ENCODE measurements at regions not wholly inside any gene's neighbourhood (a gene's known extent, or its start where the extent isn't known, plus 50 kb on each side); places are given as distances from the start of the nearest gene placed in this dataset.
"Not testable (repeated sequence)": the region's sequence is repeated elsewhere in the genome, so short reads cannot be mapped to it uniquely, and the experiment has no call there.

DNA sequence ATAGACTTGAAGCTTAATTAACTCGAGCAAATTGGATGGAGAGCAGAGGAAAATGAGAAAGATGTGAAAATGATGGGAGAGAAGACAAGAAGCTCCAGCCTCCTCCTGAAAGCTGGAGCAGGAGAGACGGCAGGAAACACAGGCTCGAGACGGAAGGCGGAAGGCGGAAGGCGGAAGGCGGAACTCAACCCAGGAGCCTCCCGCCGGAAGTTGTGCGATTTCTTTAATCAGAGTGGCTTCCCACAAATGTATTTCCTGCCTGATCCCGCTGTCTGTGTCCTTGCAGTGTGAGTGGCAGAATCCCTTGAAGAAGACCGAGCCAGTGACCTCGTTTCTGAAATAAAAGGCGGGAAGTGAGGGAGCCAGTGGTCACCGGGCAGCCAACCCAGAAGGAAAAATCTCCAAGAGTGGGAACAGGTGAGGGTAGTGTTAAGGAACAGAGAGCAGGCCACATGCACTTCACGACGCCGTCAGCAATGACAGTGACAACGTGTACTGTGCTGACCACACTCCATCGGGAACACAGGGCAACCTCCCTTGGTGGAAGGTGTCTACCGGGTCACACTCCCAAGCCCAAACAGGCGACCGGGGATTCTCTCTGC lies 117.0 kb upstream of the RNF32 start:
- Histone ChIP-seq H3K4me3 (ENCODE audit: low read length in 2 of 2) (no peak overlapping the region), H3K9me3 (ENCODE audit: control insufficient read depth in 1 of 2, low read length in 2 of 2) (no peaks in the 10 kb centered on the region), H3K36me3 (ENCODE audit: insufficient read depth, low read length) (no peaks in the 10 kb centered on the region), H3K4me1 (ENCODE audit: insufficient read depth, low read length) (no peaks in the 10 kb centered on the region), H3K27me3 (ENCODE audit: insufficient read depth, low read length) (no peaks in the 10 kb centered on the region), H3K27ac (ENCODE audit: low read depth, low read length) (no peak overlapping the region)
- DNase-seq: no peak
- no peaks in the 10 kb centered on the region for H3K36me3 Mint-ChIP-seq
- H3K27ac Mint-ChIP-seq: no peak overlapping the region
- intact Hi-C loops (cut with micrococcal nuclease): no loop called here
- no peaks in the 10 kb centered on the region for H3K9me3 Mint-ChIP-seq
- CTCF ChIA-PET (ENCODE audit: partially characterized antibody): no interaction called here
- POLR2A ChIA-PET (ENCODE audit: partially characterized antibody): no interaction called here
- H3K27me3 Mint-ChIP-seq: peaks cover 6 to 12% of the 10 kb centered on the region in 2 donors
- no peak overlapping the region for H3K4me3 Mint-ChIP-seq
- H3K4me1 Mint-ChIP-seq: no peaks in the 10 kb centered on the region

DNA sequence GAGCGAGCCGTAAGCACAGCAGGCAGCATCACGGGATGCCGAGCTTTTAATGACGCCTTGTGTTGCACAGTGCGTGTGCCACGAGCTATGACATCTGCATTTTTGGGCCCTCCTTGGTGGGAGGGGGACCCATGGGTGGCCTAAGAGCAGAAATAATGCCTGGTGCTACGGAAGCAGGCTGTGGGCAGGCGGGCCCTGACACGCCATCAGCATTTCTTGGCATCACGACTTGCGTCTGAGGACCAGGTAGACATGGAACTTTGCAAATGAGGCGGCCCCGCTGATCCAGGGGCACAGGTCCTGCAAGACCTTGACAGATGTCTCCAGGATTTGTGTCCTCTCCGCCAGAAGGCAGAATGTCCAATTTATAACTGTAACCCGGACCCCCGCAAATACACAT lies 117.8 kb upstream of the RNF32 start:
- Mint-ChIP-seq H3K9me3 (no peaks in the 10 kb centered on the region), H3K36me3 (no peaks in the 10 kb centered on the region), H3K27me3 (peaks cover 6 to 12% of the 10 kb centered on the region in 2 donors), H3K27ac (no peak overlapping the region), H3K4me3 (no peak overlapping the region), H3K4me1 (no peaks in the 10 kb centered on the region)
- Histone ChIP-seq H3K9me3 (ENCODE audit: control insufficient read depth in 1 of 2, low read length in 2 of 2) (no peaks in the 10 kb centered on the region), H3K27ac (ENCODE audit: low read depth, low read length) (no peak overlapping the region), H3K27me3 (ENCODE audit: insufficient read depth, low read length) (no peaks in the 10 kb centered on the region), H3K36me3 (ENCODE audit: insufficient read depth, low read length) (no peaks in the 10 kb centered on the region), H3K4me1 (ENCODE audit: insufficient read depth, low read length) (no peaks in the 10 kb centered on the region), H3K4me3 (ENCODE audit: low read length in 2 of 2) (no peak overlapping the region)
- ChIA-PET POLR2A (ENCODE audit: partially characterized antibody) (no interaction called here), CTCF (ENCODE audit: partially characterized antibody) (no interaction called here)
- intact Hi-C loops (cut with micrococcal nuclease): no loop called here
- DNase-seq: no peak

- Histone ChIP-seq H3K36me3 (ENCODE audit: insufficient read depth, low read length) (no peaks in the 10 kb centered on the region), H3K4me3 (ENCODE audit: low read length in 2 of 2) (no peak overlapping the region), H3K4me1 (ENCODE audit: insufficient read depth, low read length) (no peaks in the 10 kb centered on the region), H3K9me3 (ENCODE audit: control insufficient read depth in 1 of 2, low read length in 2 of 2) (no peaks in the 10 kb centered on the region), H3K27me3 (ENCODE audit: insufficient read depth, low read length) (no peaks in the 10 kb centered on the region), H3K27ac (ENCODE audit: low read depth, low read length) (no peak overlapping the region)
- H3K4me3 Mint-ChIP-seq: no peak overlapping the region
- no peaks in the 10 kb centered on the region for H3K9me3 Mint-ChIP-seq
- H3K27ac Mint-ChIP-seq: no peak overlapping the region
- ChIA-PET CTCF (ENCODE audit: partially characterized antibody) (no interaction called here), POLR2A (ENCODE audit: partially characterized antibody) (no interaction called here)
- no peaks in the 10 kb centered on the region for H3K36me3 Mint-ChIP-seq
- DNase-seq: no peak
- H3K4me1 Mint-ChIP-seq: no peaks in the 10 kb centered on the region
- intact Hi-C loops (cut with micrococcal nuclease): no loop called here
- H3K27me3 Mint-ChIP-seq: peaks cover 5 to 6% of the 10 kb centered on the region in 2 donors
Observed at GRCh38 chr7:156519070-156519469, 121.5 kb upstream of the RNF32 start.

- Histone ChIP-seq H3K9me3 (ENCODE audit: control insufficient read depth in 1 of 2, low read length in 2 of 2) (no peaks in the 10 kb centered on the region), H3K4me1 (ENCODE audit: insufficient read depth, low read length) (no peaks in the 10 kb centered on the region), H3K27ac (ENCODE audit: low read depth, low read length) (no peak overlapping the region), H3K4me3 (ENCODE audit: low read length in 2 of 2) (no peak overlapping the region), H3K27me3 (ENCODE audit: insufficient read depth, low read length) (no peaks in the 10 kb centered on the region), H3K36me3 (ENCODE audit: insufficient read depth, low read length) (no peaks in the 10 kb centered on the region)
- no peak for DNase-seq
- Mint-ChIP-seq H3K4me3 (no peak overlapping the region), H3K36me3 (no peaks in the 10 kb centered on the region), H3K9me3 (peaks cover 0 to under 1% (median 0%) of the 10 kb centered on the region in 8 donors), H3K27ac (no peak overlapping the region), H3K4me1 (no peaks in the 10 kb centered on the region), H3K27me3 (peaks cover 6 to 7% of the 10 kb centered on the region in 2 donors)
- POLR2A ChIA-PET (ENCODE audit: partially characterized antibody): no interaction called here
- CTCF ChIA-PET (ENCODE audit: partially characterized antibody): no interaction called here
- intact Hi-C loops (cut with micrococcal nuclease): no loop called here
Observed at GRCh38 chr7:156518466-156518865, 122.1 kb upstream of the RNF32 start.

DNA sequence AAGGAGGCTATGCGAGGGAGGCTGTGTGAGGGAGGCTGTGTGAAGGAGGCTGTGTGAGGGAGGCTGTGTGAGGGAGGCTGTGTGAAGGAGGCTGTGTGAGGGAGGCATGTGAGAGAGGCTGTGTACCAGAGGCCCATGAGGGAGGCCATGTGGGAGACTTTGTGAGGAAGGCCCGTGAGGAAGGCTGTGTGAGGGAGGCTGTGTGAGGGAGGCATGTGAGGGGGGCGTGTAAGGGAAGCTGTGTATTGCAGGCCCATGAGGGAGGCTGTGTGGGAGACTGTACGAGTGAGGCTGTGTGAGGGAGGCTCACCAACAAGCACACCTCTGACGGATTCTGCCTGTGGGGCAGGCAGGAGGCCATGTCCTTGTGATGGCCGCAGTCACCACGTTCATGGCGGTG lies 122.7 kb upstream of the RNF32 start:
- H3K4me1 Mint-ChIP-seq; H3K27me3 Mint-ChIP-seq; H3K9me3 Mint-ChIP-seq; H3K27me3 ChIP-seq (ENCODE audit: insufficient read depth, low read length); H3K9me3 ChIP-seq (ENCODE audit: control insufficient read depth in 1 of 2, low read length in 2 of 2); H3K27ac ChIP-seq (ENCODE audit: low read depth, low read length); POLR2A ChIA-PET (ENCODE audit: partially characterized antibody); H3K36me3 Mint-ChIP-seq; intact Hi-C loops (cut with micrococcal nuclease); H3K27ac Mint-ChIP-seq; CTCF ChIA-PET (ENCODE audit: partially characterized antibody); DNase-seq; H3K36me3 ChIP-seq (ENCODE audit: insufficient read depth, low read length); H3K4me3 ChIP-seq (ENCODE audit: low read length in 2 of 2); H3K4me1 ChIP-seq (ENCODE audit: insufficient read depth, low read length); H3K4me3 Mint-ChIP-seq: not testable (repeated sequence)

DNA sequence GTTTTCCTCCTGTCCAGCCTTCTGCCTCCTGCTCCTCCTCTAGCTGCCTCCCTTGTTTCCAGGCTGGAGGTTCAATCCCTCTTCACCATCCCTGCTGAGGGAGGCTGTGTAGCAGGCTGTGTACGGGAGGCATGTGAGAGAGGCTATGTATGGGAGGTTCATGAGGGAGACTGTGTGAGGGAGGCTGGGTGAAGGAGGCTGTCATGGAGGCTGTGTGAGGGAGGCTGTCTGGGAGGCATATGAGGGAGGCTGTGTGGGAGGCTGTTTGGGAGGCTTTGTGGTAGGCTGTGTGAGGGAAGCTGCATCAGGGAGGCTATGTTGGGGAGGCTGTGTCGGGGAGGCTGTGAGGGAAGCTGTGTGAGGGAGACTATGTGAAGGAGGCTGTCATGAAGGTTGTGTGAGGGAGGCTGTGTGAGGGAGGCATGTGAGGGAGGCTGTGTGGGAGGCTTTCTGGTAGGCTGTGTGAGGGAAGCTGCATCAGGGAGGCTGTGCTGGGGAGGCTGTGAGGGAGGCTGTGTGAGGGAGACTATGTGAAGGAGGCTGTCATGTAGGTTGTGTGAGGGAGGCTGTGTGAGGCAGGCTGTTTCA lies 123.7 kb upstream of the RNF32 start:
- Histone ChIP-seq H3K27me3 (ENCODE audit: insufficient read depth, low read length) (no peaks in the 10 kb centered on the region), H3K36me3 (ENCODE audit: insufficient read depth, low read length) (no peaks in the 10 kb centered on the region), H3K4me1 (ENCODE audit: insufficient read depth, low read length) (no peaks in the 10 kb centered on the region), H3K27ac (ENCODE audit: low read depth, low read length) (no peak overlapping the region), H3K4me3 (ENCODE audit: low read length in 2 of 2) (no peak overlapping the region), H3K9me3 (ENCODE audit: control insufficient read depth in 1 of 2, low read length in 2 of 2) (no peaks in the 10 kb centered on the region)
- intact Hi-C loops (cut with micrococcal nuclease): no loop called here
- POLR2A ChIA-PET (ENCODE audit: partially characterized antibody): no interaction called here
- Mint-ChIP-seq H3K4me3 (no peak overlapping the region), H3K27me3 (peaks cover 2 to 5% of the 10 kb centered on the region in 2 donors), H3K27ac (no peak overlapping the region), H3K4me1 (no peaks in the 10 kb centered on the region), H3K36me3 (no peaks in the 10 kb centered on the region), H3K9me3 (peaks cover 0 to 8% (median under 1%) of the 10 kb centered on the region in 8 donors)
- no peak for DNase-seq
- CTCF ChIA-PET (ENCODE audit: partially characterized antibody): no interaction called here

- no peaks in the 10 kb centered on the region for H3K9me3 ChIP-seq (ENCODE audit: control insufficient read depth in 1 of 2, low read length in 2 of 2)
- H3K4me3 Mint-ChIP-seq: no peak overlapping the region
- H3K27me3 ChIP-seq (ENCODE audit: insufficient read depth, low read length): no peaks in the 10 kb centered on the region
- intact Hi-C loops (cut with micrococcal nuclease): no loop called here
- no peaks in the 10 kb centered on the region for H3K4me1 ChIP-seq (ENCODE audit: insufficient read depth, low read length)
- peaks cover 1 to 3% of the 10 kb centered on the region in 2 donors for H3K36me3 Mint-ChIP-seq
- peaks cover 2 to 5% of the 10 kb centered on the region in 2 donors for H3K27me3 Mint-ChIP-seq
- peaks cover 0 to 12% (median 7%) of the 10 kb centered on the region in 8 donors for H3K9me3 Mint-ChIP-seq
- CTCF ChIA-PET (ENCODE audit: partially characterized antibody): no interaction called here
- H3K36me3 ChIP-seq (ENCODE audit: insufficient read depth, low read length): no peaks in the 10 kb centered on the region
- no peak overlapping the region for H3K27ac Mint-ChIP-seq
- no peak for DNase-seq
- H3K4me3 ChIP-seq (ENCODE audit: low read length in 2 of 2): no peak overlapping the region
- H3K4me1 Mint-ChIP-seq: no peaks in the 10 kb centered on the region
- no peak overlapping the region for H3K27ac ChIP-seq (ENCODE audit: low read depth, low read length)
- POLR2A ChIA-PET (ENCODE audit: partially characterized antibody): no interaction called here
Observed at GRCh38 chr7:156515911-156516790, 124.4 kb upstream of the RNF32 start.

All from CD4-positive, alpha-beta memory T cell (primary cell).